ENCODE measurements at regions not wholly inside any gene's neighbourhood (a gene's known extent, or its start where the extent isn't known, plus 50 kb on each side); places are given as distances from the start of the nearest gene placed in this dataset.
A peak's percentile ranks its signal among the peaks of the same experiment; 100 is the strongest.
"Not testable (repeated sequence)": the region's sequence is repeated elsewhere in the genome, so short reads cannot be mapped to it uniquely, and the experiment has no call there.

DNA sequence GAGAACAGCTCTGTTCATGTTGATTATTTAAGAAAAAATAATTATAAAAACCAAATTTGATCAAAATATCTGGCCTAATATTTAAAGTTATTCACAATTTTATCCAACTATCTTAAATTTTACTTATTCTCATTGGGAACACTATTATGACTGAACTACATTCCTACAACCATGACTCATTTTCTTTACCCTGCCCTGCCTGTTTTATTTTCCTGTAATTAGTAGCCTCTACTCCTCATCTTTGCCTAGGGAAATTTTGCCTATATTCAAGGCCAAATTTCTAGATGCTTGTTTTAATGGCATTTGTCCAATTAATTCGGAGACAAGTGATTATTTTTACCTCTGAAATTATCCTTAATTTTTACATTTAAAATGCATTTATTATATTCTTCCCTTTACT, 289.7 kb upstream of the TMEM229A start:
- no peak for DNase-seq

GRCh38 chr7:124318721-124319450, 286.0 kb upstream of the TMEM229A start:
- DNase-seq, result no peak

GRCh38 chr7:124310934-124311390, 278.1 kb upstream of the TMEM229A start:
- DNase-seq, result no peak

GRCh38 chr7:124308384-124308783, 275.5 kb upstream of the TMEM229A start:
- DNase-seq, result no peak

GRCh38 chr7:124295289-124295688, 262.4 kb upstream of the TMEM229A start:
- DNase-seq, result no peak

- DNase-seq, result no peak
Observed at GRCh38 chr7:124284937-124285336, 252.1 kb upstream of the TMEM229A start.

DNA sequence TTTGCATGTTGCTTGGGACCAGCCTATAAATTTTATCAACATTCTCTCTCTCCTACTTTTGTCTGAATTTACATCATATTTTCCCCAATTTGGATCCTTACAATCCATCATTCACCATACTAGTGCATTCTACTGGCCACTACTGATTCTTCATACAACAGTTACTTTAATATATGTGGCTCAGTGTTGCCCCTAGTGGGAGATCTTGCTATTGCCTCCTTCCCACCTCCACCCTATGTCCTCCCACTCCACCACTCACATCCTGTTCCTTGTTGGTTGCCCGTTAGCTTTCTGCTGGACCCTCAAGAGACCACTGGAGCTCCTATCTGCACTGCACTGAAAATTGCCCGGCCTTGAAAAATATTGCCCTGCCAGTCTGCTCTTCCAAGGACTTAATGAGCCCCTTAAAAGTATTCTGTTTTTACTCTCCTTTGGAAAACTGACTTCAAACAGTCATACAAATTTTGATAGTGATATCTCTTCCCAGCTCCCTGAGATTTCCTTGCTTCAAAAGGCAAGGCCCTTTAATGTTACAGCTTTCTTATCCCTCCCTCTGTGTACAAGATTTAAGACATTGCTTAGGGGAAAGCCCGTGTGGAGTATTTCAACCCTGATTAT, 243.2 kb upstream of the TMEM229A start:
- peak; percentile 33 for DNase-seq

- no peak for DNase-seq
Observed at GRCh38 chr7:124275411-124275810, 242.5 kb upstream of the TMEM229A start.

DNA sequence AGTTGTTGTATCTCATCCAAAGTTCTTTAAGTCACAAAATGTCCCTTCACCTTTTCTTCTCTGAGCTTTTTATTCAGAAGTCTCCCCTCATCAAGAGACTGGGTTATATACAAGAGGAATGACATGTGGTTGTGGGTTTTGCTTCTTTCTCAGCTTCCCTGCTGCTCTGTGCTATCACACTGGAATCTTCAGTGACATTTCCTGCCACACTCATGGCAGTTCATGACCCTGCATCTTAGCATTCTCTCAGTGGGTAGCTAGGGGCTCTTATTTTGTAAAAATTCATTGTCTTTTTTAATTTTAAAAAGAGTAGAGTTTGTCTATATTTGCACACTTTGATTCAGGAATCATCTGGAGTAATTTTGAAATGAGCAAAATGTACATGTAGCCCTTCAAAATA, 236.9 kb upstream of the TMEM229A start:
- no peak for DNase-seq

DNA sequence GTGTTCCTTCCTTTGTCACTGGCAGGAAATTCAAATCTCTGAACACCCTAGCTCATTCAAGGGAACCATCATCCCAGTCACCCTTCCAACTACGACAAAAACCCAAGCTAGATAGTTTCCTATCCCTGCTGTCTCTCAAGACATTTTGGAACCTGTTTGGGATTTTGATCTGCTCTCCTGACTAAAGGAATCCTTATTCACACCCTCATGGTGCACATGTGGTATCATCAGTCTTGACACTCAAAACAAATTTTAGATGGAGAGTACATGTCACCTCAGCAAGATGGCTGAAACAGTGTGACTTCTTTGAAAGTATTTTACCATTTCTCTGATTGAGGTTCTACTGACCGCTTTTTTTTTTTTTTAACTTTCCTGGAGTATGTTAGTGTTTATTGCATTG, 234.3 kb upstream of the TMEM229A start:
- no peak for DNase-seq

DNA sequence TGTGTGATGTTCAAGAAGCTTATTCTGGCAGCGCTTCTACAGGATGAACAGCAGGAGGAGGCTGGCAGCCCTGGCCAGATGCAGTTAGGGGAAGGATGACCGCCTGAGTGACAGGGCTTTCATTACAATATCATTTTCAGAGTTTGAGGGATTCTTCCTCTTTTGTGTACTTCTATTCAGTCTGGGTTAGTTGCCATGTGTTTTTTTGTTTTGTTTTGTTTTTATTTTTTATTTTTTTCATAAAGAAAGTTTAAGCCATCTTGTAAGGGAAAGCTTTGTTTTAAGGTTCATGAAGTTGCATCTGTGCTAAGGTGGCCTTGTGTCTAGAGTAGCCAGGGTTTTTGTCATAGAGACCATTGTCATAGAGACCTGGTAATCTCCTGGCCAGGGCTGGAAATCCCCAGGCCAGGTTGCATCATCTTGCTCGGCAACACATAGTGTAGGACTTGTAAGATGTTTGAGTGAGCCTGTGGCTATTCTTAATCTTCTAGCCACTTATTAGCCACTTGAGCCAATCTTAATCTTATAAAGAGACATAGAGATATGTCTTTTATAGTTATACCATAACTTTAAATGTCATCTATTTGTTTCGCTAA, 230.5 kb upstream of the TMEM229A start:
- DNase-seq, result no peak

DNA sequence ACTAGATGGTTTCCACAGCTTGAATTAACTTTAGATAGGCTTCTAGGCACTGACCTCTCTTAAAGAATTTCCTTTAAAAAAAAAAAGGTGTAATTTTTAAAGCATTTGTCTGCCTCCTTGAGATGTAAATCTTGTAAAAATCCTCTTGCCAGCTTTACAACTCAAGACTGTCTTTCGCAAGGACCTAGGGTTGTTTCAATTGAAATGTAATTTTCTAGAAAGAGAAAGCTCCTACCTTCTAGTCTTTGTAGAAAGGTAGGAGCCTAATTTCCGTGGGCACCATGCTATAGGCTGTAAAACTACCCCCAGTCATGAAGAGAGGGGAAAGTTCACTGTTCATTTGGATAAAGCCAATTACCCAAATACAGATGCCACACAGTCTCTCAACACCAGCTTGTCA, 228.8 kb upstream of the TMEM229A start:
- DNase-seq, result no peak

DNA sequence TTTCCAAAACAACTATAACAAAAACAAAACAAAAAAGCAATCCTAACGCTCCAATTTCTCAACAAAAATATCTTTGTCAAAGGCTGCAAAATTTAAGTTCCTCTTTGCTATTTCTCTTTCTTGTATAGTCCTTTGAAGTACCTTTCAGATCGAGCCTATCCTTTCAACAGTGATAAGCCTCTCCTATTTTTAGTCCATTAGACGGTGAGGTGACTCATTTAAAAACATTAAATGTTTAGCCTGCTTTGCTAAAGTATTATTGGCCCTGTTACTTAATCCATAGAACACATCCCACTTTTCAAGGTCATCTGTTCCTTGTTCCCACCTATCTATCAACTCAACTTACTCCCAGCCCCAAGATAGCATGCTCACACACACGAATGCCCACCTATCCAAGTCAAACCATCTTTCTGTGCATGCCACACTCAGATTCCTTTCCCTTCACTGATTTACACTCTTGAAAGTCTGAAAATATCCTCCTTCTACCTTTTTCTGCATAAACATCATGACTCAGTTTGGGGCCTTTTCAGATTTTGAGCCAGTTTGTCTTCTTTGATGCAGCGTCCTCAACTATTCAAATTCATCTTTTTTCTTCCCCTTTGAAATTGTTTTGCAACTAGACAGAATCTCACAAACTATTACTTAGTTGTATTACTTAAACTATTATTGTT, 224.9 kb upstream of the TMEM229A start:
- DNase-seq, result no peak

GRCh38 chr7:124255041-124255655, 222.3 kb upstream of the TMEM229A start:
- no peak for DNase-seq

- no peak for DNase-seq
Observed at GRCh38 chr7:124254396-124254795, 221.5 kb upstream of the TMEM229A start.

DNA sequence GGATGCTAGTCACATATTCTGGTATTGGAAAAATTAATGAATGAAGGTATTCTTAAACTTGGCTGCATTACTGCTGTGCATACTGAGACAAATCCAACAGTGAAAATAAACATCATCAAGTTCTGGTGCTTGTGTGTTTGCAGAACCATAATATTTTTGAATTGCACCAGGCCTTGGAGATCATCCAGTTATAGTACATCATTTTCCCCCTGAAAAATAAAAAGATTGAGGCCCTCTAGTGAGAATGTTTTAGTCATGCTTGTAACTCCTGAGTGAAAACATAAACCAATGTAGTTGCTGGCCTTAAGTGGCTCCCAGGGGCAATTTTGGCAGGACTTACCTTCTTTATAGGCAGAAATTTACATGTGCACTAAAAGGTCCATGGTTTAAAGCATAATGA, 218.8 kb upstream of the TMEM229A start:
- no peak for DNase-seq

DNA sequence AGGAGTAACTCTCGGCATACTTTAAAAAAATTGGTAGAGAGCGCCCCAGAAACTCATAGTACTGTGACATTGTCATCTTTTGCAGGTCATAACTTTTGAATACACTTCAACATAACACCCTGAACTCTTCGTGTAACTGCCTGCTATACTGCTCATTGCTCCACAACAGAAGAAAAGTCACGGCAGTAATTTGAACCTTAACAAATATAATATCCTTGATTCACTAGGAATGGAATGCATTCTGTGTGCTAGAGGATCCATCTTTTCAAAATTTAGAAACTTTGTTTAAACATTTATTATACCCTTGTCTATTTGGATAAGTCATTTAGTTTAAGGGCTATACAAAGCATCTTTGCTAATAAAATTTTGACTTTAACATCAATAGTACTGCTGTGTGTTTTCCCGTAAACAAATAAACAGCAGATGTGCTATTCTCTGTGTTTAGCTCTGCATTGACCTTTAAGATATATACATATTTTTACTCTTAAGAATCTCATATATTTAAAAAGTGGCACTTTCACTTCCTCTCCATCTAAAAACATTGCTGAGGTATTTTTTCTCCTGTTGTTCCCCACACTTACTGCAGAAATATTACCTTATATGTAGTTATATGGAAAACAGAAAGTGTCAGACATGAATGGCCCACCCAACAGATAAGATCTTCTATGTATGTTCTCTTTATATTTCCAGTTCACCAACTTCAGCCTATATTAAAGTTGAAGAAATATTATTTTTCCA, 217.6 kb upstream of the TMEM229A start:
- no peak for DNase-seq

- no peak for DNase-seq
Observed at GRCh38 chr7:124247691-124248090, 214.8 kb upstream of the TMEM229A start.

- no peak for DNase-seq
Observed at GRCh38 chr7:124246262-124246863, 213.5 kb upstream of the TMEM229A start.

DNA sequence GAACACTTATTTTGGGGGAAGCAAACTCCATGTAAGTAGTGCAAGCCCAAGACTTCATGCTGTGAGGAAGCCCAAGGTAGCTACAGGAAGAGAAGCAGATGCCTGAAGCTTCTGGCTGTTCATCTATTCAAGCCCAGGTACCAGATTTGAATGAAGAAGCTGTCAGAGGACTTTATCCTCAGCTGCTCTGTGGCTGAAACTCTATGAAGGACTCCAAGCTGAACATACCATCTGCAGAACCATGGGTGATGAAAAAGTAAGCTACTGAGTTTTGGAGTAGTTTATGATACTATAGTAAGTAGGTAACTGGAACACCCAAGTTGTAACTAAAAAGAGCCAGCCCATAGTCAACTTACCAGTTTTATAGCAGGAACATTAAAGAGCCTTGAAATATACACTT, 211.6 kb upstream of the TMEM229A start:
- DNase-seq, result not testable (repeated sequence)

- no peak for DNase-seq
Observed at GRCh38 chr7:124219681-124220080, 186.8 kb upstream of the TMEM229A start.

DNA sequence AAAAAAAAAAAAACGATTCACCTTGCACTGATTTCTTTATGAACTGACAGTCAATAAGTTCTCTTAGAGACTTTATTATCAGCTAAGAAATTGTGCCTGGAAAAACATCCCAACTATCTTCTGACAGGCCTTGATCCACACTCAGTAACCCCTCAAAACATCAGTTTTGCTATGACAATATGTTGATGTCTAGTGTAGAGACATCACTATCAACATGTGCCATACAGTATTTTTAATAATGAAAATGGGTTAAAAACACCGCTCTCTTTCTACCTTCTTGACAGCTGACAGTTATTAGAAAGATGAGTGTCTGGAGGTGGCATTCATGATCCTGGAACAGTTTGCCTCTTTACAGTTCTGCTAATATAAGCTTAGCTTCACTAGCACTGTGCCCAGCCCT, 175.8 kb upstream of the TMEM229A start:
- no peak for DNase-seq

All from activated CD4-positive, alpha-beta T cell treated with anti-CD3 and anti-CD28 coated beads for 48 hours (primary cell).